GM18861 (cell line): ENCODE measurements at regions not wholly inside any gene's neighbourhood (a gene's known extent, or its start where the extent isn't known, plus 50 kb on each side); places are given as distances from the start of the nearest gene placed in this dataset.
"Not testable (repeated sequence)": the region's sequence is repeated elsewhere in the genome, so short reads cannot be mapped to it uniquely, and the experiment has no call there.

Source experiments
- ATAC-seq: cut with Tn5 transposase; IDR thresholded peaks from one replicate; pipeline ENCODE4 v1.9.1; 2021; ENCODE audit not compliant: unreplicated experiment

DNA sequence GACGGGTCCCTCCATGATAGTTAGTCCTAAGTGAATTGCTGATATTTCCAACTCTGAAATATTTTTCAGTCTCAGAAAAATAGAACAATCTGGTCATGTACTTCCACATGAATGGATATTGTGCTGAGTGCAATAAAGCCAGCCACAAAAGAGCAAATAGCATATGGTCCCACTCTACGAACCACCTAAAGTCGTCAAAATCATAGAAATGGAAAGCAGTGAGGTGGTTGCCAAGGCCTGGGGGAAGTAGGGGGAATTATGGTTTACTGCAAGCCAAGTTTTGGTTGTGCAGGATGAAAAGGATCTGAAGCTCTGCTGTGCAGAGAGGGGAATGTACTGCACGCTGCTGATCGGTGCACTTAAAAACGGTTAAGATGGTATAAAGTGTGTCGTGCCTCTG lies 313.8 kb upstream of the ADARB2 start:
- ATAC-seq, result no peak

DNA sequence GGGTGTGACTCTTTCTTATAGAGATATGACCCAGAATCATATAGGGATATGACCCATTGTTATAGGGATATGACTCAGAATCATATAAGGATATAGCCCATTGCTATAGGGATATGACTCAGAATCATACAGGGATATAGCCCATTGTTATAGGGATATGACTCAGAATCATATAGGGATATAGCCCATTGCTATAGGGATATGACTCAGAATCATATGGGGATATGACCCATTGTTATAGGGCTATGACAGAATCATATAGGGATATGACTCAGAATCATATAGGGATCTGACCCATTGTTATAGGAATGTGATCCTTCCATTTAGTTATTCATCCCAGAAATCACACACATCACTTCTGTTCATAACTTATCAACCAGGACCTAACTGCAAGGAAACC lies 312.2 kb upstream of the ADARB2 start:
- ATAC-seq, result no peak

DNA sequence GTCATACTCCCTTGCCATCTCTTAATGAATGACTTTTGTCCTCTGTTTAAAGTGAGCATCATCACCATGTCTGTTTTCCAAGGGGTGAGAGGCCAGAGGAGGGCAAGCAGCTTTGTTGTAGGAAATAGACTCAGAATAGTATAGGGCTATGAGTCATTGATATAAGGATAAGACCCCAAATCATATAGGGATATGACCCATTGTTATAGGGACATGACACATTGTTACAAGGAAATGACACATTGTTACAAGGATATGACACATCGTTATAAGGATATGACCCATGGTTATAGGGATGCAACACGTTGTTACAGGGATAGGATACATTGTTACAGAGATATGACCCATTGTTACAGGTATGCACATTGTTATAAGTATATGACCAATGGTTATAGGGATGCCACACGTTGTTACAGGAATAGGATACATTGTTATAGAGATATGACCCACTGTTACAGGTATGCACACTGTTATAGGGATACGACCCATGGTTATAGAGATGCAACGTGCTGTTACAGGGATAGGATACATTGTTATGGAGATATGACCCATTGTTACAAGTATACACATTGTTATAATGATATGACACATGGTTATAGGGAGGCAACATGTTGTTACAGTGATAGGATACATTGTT lies 311.1 kb upstream of the ADARB2 start:
- no peak for ATAC-seq

DNA sequence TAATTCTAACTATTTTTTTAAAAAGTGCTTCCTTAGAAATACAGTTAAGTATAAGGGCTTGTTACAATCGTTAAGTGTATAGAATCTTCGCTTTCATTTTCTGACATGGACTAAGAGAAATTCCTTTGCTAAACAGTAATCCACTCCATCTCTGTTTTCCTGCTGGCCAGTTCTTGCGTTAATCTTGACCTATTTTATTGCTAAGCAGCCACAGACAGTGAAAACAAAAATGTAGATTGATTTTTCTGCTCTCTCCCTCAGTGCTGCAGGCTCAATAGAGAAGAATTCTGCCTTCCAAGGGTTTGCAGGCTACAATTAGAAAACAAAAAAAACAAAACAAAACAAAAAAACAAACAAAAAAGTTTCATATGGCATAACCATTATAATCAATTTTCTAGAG lies 310.4 kb upstream of the ADARB2 start:
- no peak for ATAC-seq

DNA sequence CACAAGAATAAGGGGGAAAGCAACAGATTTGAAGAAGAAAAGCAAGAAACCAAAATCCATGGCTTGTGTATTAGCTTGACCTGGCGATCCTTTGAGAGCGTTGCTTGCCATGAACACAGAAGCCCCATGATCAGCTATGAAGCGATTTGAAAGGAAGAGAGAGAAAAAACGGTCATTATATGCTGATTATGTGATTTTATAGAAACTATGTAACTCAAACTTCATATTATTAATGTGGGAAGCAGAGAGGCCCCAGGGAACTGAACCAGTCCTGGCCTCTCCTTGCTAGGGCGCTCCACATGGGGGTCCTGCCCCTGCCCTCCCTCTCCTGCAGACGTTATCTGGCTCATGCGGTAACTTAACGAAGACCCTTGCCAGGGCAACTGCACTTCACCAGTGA lies 306.1 kb upstream of the ADARB2 start:
- ATAC-seq, result no peak

DNA sequence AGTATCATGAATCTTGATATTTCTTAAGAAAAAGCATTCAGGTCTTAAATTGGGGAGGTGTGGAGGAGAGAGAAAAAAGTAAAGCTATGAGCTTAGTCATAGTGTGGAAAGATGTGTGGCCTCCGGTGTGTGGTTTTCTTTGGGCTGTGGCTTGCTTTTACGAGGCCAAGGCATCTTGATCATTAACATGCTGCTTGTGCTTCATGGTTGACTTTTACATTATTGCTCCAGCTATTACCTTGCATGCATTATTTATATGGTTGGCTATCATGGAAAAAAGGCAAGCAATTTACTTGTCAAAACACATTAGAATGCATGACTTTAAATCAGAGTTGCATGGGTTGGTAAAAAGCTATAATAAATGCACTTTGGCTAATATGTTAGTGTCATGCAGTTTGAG lies 300.7 kb upstream of the ADARB2 start:
- no peak for ATAC-seq

DNA sequence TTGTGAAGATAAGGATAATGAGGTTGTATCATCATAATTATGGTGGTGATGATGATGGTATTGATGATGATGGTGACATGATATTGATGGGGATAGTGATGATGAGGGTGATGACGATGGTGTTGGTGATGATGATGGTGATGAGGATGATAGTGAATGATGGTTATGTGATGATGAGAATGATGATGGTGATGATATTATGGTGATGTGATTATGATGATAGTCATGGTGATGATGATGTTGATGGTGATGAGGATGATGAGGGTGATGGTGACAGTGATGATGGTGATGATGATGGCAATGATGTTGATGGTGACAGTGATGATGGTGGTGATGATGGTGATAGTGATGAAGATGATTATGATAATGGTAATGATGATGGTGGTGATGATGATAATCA lies 299.9 kb upstream of the ADARB2 start:
- no peak for ATAC-seq

DNA sequence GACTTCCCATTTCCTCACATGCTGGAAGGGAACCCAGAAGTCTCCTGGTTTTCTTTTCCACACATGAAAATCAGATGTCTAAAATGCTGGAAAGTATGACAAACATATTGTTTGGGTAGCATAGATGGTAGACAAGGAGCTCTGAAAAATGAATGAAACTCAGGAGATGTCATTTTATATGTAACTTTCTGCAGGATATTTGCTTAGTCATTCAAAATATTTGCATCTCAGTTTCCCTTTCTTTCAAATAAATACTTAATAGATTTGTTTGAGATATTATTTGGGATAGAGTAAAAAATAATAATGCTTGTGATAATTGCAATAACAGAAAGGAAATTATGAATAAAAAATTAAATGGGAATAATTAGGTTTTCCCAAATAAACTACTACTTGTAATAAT lies 298.9 kb upstream of the ADARB2 start:
- ATAC-seq, result no peak

DNA sequence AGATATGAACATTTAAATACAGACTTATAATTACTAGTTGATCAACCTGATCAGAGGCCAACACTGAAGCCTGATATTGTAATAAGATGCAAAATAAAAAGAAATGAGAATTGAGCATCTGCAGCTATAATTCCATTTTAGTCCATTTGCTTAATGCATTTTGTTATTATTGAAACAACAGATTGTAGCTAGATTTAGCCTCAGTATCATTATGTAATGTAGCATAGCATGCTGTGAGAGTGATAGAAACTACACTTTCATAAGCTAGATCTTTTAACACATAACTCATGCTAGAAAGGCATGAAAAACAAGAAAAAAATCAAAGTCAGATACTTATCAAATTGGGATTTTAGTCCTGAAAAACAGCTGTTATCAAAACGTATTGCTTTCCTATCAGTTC lies 292.7 kb upstream of the ADARB2 start:
- ATAC-seq, result no peak

DNA sequence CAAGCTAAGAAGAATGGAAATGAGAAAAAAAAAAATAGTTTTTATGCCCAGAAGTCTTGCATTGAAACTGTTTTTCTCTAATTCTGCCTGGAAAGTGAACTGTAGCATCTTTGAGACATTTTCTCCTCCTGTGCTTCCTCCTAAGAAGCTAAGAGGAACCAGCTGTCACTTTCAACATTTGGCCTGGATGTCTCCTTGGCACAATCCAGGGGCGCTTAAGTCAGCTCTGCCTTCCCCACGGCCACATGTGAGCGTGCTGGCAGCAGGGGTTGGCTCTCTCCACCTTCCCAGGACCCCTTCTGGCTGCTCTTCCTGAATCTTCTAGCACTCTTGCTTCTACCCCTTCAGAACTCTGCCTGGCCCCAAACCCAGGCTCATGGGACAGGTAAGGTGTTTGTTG lies 289.6 kb upstream of the ADARB2 start:
- ATAC-seq, result no peak

DNA sequence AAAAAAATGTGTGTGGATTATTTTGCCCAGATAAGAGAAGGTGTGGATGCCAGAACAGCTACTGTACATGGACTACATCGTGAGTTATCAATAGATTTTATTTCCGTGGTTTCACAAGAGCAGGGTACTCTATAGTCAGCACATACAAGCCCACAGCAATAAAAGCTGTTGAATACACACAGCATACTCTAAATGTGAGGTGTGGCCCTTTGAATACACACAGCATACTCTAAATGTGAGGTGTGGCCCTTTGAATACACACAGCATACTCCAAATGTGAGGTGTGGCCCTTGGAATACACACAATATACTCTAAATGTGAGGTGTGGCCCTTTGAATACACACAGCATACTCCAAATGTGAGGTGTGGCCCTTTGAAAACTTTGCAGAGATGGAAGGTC lies 287.4 kb upstream of the ADARB2 start:
- not testable (repeated sequence) for ATAC-seq

DNA sequence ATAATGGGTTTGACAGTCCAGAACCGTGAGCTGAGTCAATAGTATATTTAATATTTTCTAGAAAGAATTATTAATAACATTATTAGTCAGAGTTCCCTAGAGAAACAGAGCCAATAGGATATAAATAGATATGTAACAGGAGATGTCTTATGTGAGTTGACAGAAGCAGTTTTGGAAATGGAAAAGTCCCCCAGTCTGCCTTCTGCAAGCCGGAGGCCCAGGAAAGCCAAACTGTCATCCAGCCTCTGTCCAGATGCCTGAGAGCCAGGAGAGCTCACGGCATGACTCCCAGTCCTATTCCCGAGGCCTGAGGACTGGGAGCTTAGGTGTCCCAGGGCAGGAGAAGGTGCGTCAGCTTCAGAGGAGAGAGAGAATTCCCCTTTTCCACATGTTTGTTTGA lies 286.4 kb upstream of the ADARB2 start:
- ATAC-seq, result no peak

DNA sequence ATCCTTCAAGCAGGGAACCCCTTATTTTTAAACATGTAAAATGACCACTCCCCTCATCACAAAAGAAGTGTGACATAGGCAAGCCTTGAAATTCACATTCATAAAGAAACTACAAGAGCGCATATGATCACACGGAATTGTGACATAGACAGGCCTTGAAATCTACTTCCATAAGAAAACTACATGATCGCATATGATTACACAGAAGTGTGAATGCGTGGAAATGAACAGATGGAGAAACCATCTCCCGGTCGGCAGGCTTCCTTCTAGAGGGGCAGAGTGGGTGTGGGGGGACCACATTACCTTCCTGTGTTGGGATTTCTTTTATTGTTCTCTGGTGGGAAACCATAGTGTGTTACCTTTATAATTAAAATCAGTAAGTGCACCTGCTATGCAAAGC lies 285.1 kb upstream of the ADARB2 start:
- ATAC-seq, result no peak

DNA sequence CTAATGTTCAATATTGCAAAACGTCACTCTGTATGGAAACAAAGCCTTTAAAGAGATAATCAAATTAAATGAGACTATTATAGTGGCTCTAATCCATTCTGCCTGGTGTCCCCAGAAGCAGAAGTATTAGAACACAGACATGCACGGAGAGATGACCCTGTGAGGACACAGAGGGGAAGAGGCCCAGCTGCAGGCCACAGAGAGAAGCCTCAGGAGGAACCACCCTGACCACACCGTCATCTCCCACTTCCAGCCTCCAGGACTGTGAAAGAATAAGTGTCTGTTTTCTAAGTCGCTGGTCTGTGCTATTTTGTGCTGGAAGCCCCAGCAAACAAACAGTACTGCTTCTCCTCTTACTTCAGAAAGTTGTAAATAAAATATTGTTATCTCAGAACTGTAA lies 283.5 kb upstream of the ADARB2 start:
- ATAC-seq, result no peak

DNA sequence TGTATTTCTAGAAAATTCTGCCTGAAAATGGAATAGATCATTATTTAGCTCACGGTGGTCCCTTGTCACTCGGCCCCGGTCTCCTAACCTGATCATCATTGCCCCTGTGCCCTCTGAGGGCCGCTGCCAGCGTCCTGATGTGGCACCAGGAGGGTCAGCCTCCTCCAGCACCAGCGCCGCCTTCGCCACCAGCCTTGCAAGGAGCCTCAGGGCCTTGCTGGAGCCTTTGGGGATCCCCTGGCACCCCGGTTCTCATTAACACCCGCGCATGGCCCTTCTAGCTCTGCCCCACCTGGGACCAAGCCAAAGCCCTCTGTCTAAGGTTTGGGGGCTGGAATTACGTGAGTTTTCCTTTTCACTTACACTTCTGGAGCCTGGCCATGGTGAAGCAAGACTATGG lies 282.5 kb upstream of the ADARB2 start:
- no peak for ATAC-seq

DNA sequence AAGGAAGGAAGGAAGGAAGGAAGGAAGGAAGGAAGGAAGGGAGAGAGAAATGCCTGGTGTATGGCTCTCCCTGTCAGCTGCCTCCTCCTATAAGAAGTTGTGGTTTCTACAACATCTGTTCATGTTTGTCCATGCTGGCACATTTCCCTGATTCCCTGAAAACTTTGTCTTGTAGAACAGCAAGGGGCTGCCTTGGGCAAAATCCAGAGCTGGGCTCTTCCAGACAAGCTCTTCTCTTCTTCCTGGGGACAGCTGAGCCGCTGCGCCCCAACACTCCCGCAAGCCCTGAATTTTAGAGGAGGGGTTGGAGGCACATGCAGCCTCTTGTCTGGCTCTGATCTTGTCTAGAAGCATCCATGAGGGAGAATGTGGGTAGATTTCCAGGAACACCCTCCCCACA lies 282.0 kb upstream of the ADARB2 start:
- ATAC-seq, result no peak

DNA sequence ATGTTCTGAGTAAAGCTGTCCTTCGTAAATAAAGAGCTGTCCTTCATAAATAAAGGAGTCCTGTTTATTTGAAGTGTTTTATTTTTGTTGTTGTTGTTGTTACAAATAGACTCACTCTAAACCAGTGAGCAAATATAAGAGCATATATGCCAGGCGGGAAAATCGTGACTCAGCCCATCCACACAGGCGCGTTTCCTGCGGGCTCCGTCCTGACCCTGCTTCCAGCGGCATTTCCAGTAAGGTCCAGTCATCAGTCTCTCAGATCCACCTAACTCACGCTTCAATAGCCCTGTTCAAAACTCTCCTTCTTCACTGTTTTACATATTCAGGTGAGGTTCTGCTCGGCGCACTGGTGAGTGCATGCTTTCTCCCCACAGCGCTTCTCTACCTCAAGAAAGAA lies 277.2 kb upstream of the ADARB2 start:
- ATAC-seq, result no peak

DNA sequence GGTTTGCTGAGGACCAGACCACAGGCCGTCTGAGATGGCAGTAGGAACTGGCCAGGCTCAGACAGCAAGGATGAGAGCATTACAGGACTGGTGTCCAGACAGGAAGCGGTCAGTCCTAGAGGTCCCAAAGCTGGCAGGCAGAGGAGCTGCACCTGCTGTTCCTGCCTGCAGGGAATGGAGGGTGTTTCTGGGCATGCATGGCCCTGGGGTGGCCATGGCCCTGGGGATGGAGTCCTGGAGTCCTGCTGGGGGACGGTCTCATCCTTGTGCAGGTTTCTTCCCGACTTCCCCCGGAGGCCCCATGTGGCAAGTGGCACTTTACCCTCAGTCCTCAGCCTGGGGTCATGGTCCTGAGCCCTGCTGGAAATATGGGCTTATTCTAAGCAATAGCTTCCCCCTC lies 274.9 kb upstream of the ADARB2 start:
- ATAC-seq, result no peak

DNA sequence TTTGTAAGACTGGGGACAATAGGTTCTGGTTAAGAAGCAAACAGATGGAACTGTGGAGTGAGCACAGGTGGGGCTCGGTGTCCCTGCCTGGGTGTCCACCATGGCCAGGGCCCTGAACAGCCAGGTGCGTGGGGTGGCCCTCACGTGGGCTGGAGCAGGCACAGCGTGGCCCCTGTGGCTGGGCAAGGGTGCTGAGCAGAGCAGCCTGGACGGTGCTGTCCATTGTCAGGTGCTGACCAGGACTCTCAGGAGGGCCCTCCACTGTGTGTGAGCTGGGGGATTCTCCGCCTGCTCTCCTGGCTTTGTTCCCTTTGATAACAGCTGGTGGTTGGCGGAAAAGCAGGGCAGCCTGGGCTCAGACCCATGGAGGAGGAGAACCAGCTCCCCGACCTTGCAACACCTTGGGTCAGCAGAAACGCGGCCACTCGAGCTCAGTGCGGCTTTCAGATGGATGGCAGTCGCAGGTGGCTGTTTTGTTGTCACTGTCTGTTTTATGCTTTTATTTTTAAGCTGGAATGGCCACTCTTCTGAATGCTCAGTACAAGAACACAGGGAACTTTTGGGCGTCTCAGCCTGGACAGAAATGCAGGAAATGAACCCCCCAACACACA lies 273.9 kb upstream of the ADARB2 start:
- ATAC-seq, result no peak

DNA sequence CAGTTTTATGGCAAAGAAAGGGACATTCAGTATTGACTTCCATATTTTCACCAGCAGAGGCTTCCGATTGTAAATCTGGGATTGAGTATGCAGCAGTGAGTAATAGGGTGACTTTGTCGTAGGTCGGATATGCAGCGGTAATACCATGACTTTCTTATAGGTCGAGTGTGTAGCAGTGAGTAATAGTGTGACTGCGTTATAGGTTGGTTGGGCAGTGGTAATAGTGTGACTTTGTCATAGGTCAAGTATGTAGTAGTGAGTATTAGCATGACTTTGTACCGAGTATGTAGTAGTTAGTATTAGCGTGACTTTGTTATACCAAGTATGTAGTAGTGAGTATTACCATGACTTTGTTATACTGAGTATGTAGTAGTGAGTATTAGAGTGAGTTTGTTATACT lies 268.2 kb upstream of the ADARB2 start:
- no peak for ATAC-seq

DNA sequence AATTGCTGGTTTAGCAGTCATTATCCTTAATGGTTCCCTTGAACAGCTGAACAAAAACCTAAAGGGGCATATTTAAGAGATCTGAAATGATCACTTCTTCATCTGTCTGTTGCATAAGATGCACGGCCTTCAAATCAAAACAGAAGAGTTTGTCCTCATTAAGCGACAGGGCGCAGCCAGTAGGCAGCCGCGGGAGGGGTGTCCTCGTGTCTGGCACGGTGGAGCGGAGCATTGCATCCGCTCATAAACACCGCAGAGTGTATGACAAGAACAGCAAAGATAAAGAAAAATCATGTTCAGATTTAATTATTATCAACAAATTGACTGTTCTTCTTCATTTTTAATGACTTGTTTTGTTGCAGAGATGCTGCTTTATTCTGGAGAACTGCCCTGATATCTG lies 255.6 kb upstream of the ADARB2 start:
- no peak for ATAC-seq

DNA sequence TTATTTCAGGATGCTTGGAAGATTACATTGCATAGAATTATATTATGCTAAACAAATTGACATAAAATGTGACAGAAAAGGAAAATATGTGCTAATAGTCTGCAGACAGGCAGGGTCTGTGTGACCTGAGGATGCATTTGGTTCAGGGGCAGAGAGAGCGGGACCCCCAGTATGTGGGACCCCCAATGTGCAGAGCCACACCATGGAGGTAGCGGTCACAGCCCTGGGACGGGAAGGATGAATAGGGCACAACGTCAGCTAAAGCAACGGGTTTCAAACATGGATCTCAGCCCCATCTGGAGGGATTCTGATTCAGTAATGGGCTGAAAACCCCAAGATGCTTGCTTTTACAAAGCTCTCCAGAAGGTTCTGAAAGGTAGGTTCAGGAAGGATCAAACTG lies 251.8 kb upstream of the ADARB2 start:
- no peak for ATAC-seq

DNA sequence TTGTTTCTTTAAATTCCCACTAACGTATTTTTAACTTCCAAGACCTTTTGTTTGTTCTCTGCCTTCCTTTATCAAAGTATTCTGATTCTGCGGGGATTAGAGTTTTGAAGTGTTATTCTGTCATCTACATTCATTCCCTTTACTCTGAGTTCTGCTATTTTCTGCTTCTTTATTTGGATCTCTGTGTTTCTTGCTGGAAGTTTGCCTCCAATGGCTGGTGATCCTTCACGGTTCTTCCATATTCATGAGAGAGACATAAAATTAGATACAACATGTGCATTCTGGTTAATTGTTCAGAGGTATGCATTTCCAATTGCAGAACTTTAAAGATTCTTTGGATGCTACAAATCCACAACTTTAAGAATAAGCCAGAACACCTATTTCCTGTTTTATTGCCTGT lies 244.7 kb upstream of the ADARB2 start:
- ATAC-seq, result no peak
